Astrocyte (in vitro differentiated cells and primary cell): ENCODE measurements at regions not wholly inside any gene's neighbourhood (a gene's known extent, or its start where the extent isn't known, plus 50 kb on each side); places are given as distances from the start of the nearest gene placed in this dataset.

Experiments
- EZH2 ChIP-seq: IDR thresholded peaks from 2 replicates; pipeline ENCODE4 v1.6.1; 2012; ENCODE audit warnings: mild to moderate bottlenecking, low read length, inconsistent platforms; ENCODE audit not compliant: insufficient read depth
- TF ChIP-seq, protein P1 (sequence below): IDR thresholded peaks from 2 replicates; pipeline ENCODE4 v1.5.1; 2011; ENCODE audit warnings: low read depth, mild to moderate bottlenecking, inconsistent platforms, low read length, moderate library complexity; ENCODE audit not compliant: insufficient read depth

DNA sequence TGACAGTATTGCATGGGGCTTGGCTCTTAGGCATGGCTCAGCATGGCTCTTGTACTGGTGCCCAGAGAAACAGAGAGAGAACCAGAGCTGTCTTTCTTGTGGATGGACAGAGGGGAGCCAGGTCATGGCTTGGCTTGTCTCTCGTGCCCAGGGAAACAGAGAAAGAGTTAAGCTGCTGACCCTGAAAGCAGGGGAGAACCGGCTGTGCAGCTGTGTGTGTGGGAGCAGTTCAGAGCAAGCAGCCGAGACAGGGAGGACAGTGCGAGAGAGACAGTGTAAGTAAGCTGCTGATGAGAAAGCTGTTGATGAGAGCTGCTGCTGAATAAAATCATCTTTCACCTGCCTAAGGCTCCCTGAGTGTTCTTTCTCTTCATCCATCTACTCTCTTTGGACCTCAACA is 61.3 kb upstream of the DDHD1 start:
- TF ChIP-seq, protein P1, sequence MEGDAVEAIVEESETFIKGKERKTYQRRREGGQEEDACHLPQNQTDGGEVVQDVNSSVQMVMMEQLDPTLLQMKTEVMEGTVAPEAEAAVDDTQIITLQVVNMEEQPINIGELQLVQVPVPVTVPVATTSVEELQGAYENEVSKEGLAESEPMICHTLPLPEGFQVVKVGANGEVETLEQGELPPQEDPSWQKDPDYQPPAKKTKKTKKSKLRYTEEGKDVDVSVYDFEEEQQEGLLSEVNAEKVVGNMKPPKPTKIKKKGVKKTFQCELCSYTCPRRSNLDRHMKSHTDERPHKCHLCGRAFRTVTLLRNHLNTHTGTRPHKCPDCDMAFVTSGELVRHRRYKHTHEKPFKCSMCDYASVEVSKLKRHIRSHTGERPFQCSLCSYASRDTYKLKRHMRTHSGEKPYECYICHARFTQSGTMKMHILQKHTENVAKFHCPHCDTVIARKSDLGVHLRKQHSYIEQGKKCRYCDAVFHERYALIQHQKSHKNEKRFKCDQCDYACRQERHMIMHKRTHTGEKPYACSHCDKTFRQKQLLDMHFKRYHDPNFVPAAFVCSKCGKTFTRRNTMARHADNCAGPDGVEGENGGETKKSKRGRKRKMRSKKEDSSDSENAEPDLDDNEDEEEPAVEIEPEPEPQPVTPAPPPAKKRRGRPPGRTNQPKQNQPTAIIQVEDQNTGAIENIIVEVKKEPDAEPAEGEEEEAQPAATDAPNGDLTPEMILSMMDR, result no peak
- no peak for TF ChIP-seq EZH2
